Liver (tissue), 8 donors: ENCODE measurements at regions not wholly inside any gene's neighbourhood (a gene's known extent, or its start where the extent isn't known, plus 50 kb on each side); places are given as distances from the start of the nearest gene placed in this dataset.

ENCODE experiments used
- DNase-seq: peaks from one replicate; pipeline ENCODE4 v3.0.0-alpha.2; 2017; ENCODE audit warnings: low spot score
- H3K27ac ChIP-seq, 2 donors: one replicate each; pipeline ENCODE4 v1.7.0; 2013; ENCODE audit warnings: inconsistent platforms in 2 of 2, low read length in 2 of 2, control low read depth in 1 of 2, low read depth in 1 of 2, mild to moderate bottlenecking in 1 of 2
- H3K27me3 ChIP-seq, 4 donors: one replicate each; pipeline versions ENCODE4 v1.6.1 to v1.7.0; 2013; ENCODE audit warnings: low read length in 3 of 4, inconsistent platforms in 1 of 4, mild to moderate bottlenecking in 1 of 4, moderate library complexity in 1 of 4; ENCODE audit not compliant: control insufficient read depth in 4 of 4, insufficient read depth in 4 of 4
- H3K36me3 ChIP-seq, 4 donors: one replicate each; pipeline versions ENCODE4 v1.6.1 to v1.7.0; 2013; ENCODE audit warnings: low read length in 3 of 4, mild to moderate bottlenecking in 3 of 4, low read depth in 1 of 4, moderate library complexity in 1 of 4; ENCODE audit not compliant: control insufficient read depth in 4 of 4, insufficient read depth in 3 of 4
- H3K4me1 ChIP-seq, 4 donors: one replicate each; pipeline versions ENCODE4 v1.6.1 to v1.7.0; 2013; ENCODE audit warnings: low read length in 3 of 4, mild to moderate bottlenecking in 3 of 4, moderate library complexity in 1 of 4; ENCODE audit not compliant: control insufficient read depth in 4 of 4, insufficient read depth in 4 of 4
- H3K4me3 ChIP-seq, 3 donors: one replicate each; pipeline versions ENCODE4 v1.6.1 to v1.7.0; 2013; ENCODE audit warnings: low read length in 3 of 3, control low read depth in 1 of 3, low read depth in 1 of 3, mild to moderate bottlenecking in 1 of 3
- H3K9ac ChIP-seq, 2 donors: one replicate each; pipeline ENCODE4 v1.7.0; 2013; ENCODE audit warnings: low read length in 2 of 2, mild to moderate bottlenecking in 2 of 2, moderate library complexity in 2 of 2, control low read depth in 1 of 2, low read depth in 1 of 2
- H3K9me3 ChIP-seq, 4 donors: one replicate each; pipeline versions ENCODE4 v1.6.1 to v1.7.0; 2013; ENCODE audit warnings: low read length in 3 of 4; ENCODE audit not compliant: control insufficient read depth in 4 of 4
- ATF3 ChIP-seq: IDR thresholded peaks from 2 replicates; pipeline ENCODE4 v1.6.1; 2016; ENCODE audit warnings: antibody characterized with exemption
- CTCF ChIP-seq: fragments of 150-350 bp; IDR thresholded peaks from 2 replicates; pipeline ENCODE4 v1.5.1; 2017; ENCODE audit warnings: improper control_type of control experiment, low read depth, low read length; ENCODE audit not compliant: missing input control
- EGR1 ChIP-seq, 2 donors: IDR thresholded peaks; 2 replicates each; pipeline ENCODE4 v1.6.1; 2016 to 2018; ENCODE audit warnings: antibody characterized with exemption in 2 of 2, low read depth in 2 of 2
- FOXA1 ChIP-seq: IDR thresholded peaks from 2 replicates; pipeline ENCODE4 v1.6.1; 2016; ENCODE audit warnings: antibody characterized with exemption
- FOXA2 ChIP-seq: IDR thresholded peaks from 2 replicates; pipeline ENCODE4 v1.6.1; 2016; ENCODE audit warnings: antibody characterized with exemption
- GABPA ChIP-seq, 2 donors: IDR thresholded peaks in 1 of 2; conservative IDR thresholded peaks in 1 of 2; 2 replicates each; pipeline ENCODE4 v1.6.1; 2016; ENCODE audit warnings: antibody characterized with exemption in 2 of 2, mild to moderate bottlenecking in 1 of 2, moderate library complexity in 1 of 2
- HNF4A ChIP-seq, 2 donors: conservative IDR thresholded peaks; 2 replicates each; pipeline ENCODE4 v1.6.1; 2016; ENCODE audit warnings: antibody characterized with exemption in 2 of 2, mild to moderate bottlenecking in 2 of 2
- HNF4G ChIP-seq: IDR thresholded peaks from 2 replicates; pipeline ENCODE4 v1.6.1; 2016; ENCODE audit warnings: antibody characterized with exemption
- JUND ChIP-seq, 2 donors: IDR thresholded peaks; 2 replicates each; pipeline ENCODE4 v1.6.1; 2016; ENCODE audit warnings: antibody characterized with exemption in 2 of 2
- MAX ChIP-seq: IDR thresholded peaks from 2 replicates; pipeline ENCODE4 v1.6.1; 2016; ENCODE audit warnings: antibody characterized with exemption
- NR2F2 ChIP-seq: IDR thresholded peaks from 2 replicates; pipeline ENCODE4 v1.6.1; 2016; ENCODE audit warnings: antibody characterized with exemption
- RAD21 ChIP-seq, 2 donors: IDR thresholded peaks; 2 replicates each; pipeline ENCODE4 v1.6.1; 2016; ENCODE audit warnings: antibody characterized with exemption in 2 of 2, mild to moderate bottlenecking in 2 of 2
- REST ChIP-seq: IDR thresholded peaks from 2 replicates; pipeline ENCODE4 v1.6.1; 2016; ENCODE audit warnings: antibody characterized with exemption, mild to moderate bottlenecking
- RXRA ChIP-seq, 2 donors: IDR thresholded peaks; 2 replicates each; pipeline ENCODE4 v1.6.1; 2017 to 2018; ENCODE audit warnings: antibody characterized with exemption in 2 of 2, mild to moderate bottlenecking in 1 of 2
- SP1 ChIP-seq: IDR thresholded peaks from 2 replicates; pipeline ENCODE4 v1.6.1; 2018; ENCODE audit warnings: antibody characterized with exemption, mild to moderate bottlenecking
- TAF1 ChIP-seq: conservative IDR thresholded peaks from 2 replicates; pipeline ENCODE4 v1.6.1; 2016; ENCODE audit warnings: antibody characterized with exemption, mild to moderate bottlenecking
- YY1 ChIP-seq: IDR thresholded peaks from 2 replicates; pipeline ENCODE4 v1.6.1; 2016; ENCODE audit warnings: antibody characterized with exemption, mild to moderate bottlenecking
- ZBTB33 ChIP-seq: IDR thresholded peaks from 2 replicates; pipeline ENCODE4 v1.6.1; 2016; ENCODE audit warnings: antibody characterized with exemption
- WGBS: extraction: QIAGEN DNeasy Blood & Tissue Kit; methylation state at CpG from one replicate; pipeline ENCODE4 v1.1.7; 2013; 5-methylcytosine and 5-hydroxymethylcytosine counted together
- donor health status: healthy.
- donor health status: healthy.
- donor health status: healthy.
- donor health status: healthy.
- donor health status: healthy.

GRCh38 chr6:2396042-2396657 is 150.7 kb upstream of the GMDS start:
- Histone ChIP-seq H3K27me3 (no peaks in the 10 kb centered on the region), H3K9ac (no peak overlapping the region), H3K27ac (no peak overlapping the region), H3K36me3 (peaks cover 0 to 7% (median under 1%) of the 10 kb centered on the region in 4 donors), H3K4me3 (no peak overlapping the region), H3K4me1 (no peaks in the 10 kb centered on the region), H3K9me3 (peaks cover 0 to 5% (median under 1%) of the 10 kb centered on the region in 4 donors)
- 91% methylated on average over 6 of the region's 6 CpGs for WGBS
- TF ChIP-seq NR2F2 (no peak), RAD21 (IDR thresholded peaks at IDR 0.05) (no peak), REST (no peak), SP1 (no peak), ZBTB33 (no peak), JUND (IDR thresholded peaks at IDR 0.05) (no peak), CTCF (no peak), GABPA (IDR thresholded peaks at IDR 0.05 in 1 of 2, conservative IDR thresholded peaks at IDR 0.05 in 1 of 2) (no peak), HNF4A (conservative IDR thresholded peaks at IDR 0.05) (no peak), FOXA1 (no peak), EGR1 (IDR thresholded peaks at IDR 0.05; ENCODE audit: low read depth in 2 of 2) (no peak), HNF4G (no peak), FOXA2 (no peak), MAX (no peak), TAF1 (no peak), RXRA (IDR thresholded peaks at IDR 0.05) (no peak), ATF3 (no peak), YY1 (no peak)
- no peak for DNase-seq
